AG10803 (cell line): ENCODE measurements at regions not wholly inside any gene's neighbourhood (a gene's known extent, or its start where the extent isn't known, plus 50 kb on each side); places are given as distances from the start of the nearest gene placed in this dataset.

Experiments
- DNase-seq: peaks from one replicate; pipeline ENCODE4 v3.0.0; 2010; ENCODE audit warnings: low read depth
- H3K4me3 ChIP-seq: 2 replicates; pipeline ENCODE4 v1.5.1; 2011; ENCODE audit warnings: mild to moderate bottlenecking, low read length, control low read depth
- CTCF ChIP-seq: conservative IDR thresholded peaks from 2 replicates; pipeline ENCODE4 v1.5.1; 2011; ENCODE audit warnings: mild to moderate bottlenecking, low read length, control low read depth, inconsistent platforms

GRCh38 chr1:117809764-117810163, 119.7 kb downstream of the GDAP2 start:
- peak; percentile 21; the same call in 1 of the 2 replicates for TF ChIP-seq CTCF
- peak; percentile 39 for DNase-seq
- H3K4me3 ChIP-seq, result no peak overlapping the region

DNA sequence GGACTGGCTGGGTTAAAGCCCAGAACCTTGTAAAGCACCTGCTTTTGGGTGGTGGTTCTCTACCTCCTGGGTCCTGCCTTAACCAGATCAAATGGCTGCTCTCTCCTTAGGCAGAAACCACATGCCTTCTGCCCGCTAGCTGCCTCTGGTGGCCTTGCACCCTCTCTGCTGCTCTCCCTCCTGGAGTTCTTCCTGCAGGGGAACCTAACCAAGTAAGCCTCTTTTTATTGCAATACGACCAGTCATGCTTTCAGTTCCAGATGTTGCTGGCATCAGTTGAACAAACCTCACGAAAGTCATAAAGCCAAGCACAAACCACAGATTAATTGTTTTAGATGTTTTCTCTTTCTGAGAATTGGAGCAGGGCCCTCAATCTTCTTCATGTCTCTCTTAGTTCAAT, 118.9 kb downstream of the GDAP2 start:
- TF ChIP-seq CTCF, result peak; percentile 39
- DNase-seq, result peak; percentile 82
- H3K4me3 ChIP-seq, result no peak overlapping the region

- peak; percentile 81 for DNase-seq
- no peak for TF ChIP-seq CTCF
- no peak overlapping the region for H3K4me3 ChIP-seq
Observed at GRCh38 chr1:117812869-117813511, 116.4 kb downstream of the GDAP2 start.
